OCI-M1 (cell line): ENCODE measurements at regions not wholly inside any gene's neighbourhood (a gene's known extent, or its start where the extent isn't known, plus 50 kb on each side); places are given as distances from the start of the nearest gene placed in this dataset.

ENCODE experiments used
- DNase-seq: peaks from one replicate; lab custom pipeline; 2025; lab: John Stamatoyannopoulos, UW

- DNase-seq, result no peak
Observed at GRCh38 chr13:44153496-44153895, 220.1 kb upstream of the SERP2 start.

GRCh38 chr13:44155422-44156293 is 218.0 kb upstream of the SERP2 start:
- no peak for DNase-seq

- no peak for DNase-seq
Observed at GRCh38 chr13:44156294-44156658, 217.3 kb upstream of the SERP2 start.

- DNase-seq, result no peak
Observed at GRCh38 chr13:44157606-44158005, 216.0 kb upstream of the SERP2 start.

- DNase-seq, result no peak
Observed at GRCh38 chr13:44158098-44158521, 215.5 kb upstream of the SERP2 start.

- no peak for DNase-seq
Observed at GRCh38 chr13:44158881-44159632, 214.6 kb upstream of the SERP2 start.

GRCh38 chr13:44159633-44160279 is 213.9 kb upstream of the SERP2 start:
- DNase-seq, result no peak

DNA sequence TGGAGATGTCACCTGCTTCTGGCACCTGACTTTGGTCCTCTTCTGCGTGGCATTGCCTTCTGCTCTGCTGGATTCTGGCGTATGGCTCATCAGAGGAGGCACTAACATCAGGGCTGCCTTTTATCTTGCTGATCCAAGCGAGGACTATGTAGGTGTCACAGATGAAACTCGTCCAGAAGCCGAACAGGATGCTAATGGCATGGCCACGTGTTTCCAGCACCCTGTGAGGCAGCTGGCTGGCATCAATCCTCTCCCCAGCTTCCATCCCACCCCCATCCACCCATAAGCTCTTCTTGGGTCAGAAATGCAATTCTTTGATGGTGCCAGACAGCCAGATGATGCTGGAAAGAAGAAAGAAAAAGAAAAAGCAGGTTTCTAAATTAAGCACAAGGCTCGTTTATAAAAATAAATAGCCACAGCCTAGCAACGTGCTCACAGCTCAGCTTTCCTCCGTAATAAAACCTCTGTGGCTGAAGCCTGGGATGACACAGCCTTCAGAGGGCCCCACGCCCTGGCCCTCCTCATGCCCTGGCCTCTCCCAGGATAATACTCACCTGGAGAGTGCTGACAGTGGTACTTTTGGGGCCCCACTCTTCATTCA is 212.9 kb upstream of the SERP2 start:
- DNase-seq, result no peak

- no peak for DNase-seq
Observed at GRCh38 chr13:44163108-44163507, 210.5 kb upstream of the SERP2 start.

- DNase-seq, result no peak
Observed at GRCh38 chr13:44165221-44165888, 208.3 kb upstream of the SERP2 start.

DNA sequence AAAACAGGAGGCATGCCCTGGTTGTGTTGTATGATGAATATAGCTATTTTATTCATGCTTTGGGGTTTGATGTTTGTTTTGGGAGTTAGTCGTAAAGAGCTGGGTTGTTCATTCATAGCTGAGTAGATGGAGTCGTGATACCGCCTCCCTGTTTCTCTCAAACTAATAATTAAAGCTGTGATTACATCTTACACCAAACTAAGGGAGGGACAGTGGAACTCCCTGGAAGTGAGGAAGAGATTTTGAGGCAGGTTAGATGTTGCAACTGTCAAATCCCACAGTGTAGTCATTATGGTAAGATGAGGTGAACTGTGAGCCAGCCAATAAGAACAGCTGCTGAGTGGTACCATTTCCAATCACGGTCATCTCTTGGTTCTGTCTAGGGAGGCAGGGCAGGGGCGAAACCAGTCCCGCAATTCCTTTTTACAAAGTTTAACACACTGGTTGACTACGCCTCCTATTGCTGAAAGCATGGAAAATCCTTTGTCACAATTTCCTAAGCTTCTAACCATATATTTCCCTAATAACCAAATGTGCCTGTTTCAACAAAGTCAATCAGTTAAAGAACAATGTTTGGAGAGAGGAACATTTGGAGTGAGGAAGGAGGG is 207.6 kb upstream of the SERP2 start:
- DNase-seq, result no peak

GRCh38 chr13:44169018-44169911 is 204.4 kb upstream of the SERP2 start:
- DNase-seq, result no peak

DNA sequence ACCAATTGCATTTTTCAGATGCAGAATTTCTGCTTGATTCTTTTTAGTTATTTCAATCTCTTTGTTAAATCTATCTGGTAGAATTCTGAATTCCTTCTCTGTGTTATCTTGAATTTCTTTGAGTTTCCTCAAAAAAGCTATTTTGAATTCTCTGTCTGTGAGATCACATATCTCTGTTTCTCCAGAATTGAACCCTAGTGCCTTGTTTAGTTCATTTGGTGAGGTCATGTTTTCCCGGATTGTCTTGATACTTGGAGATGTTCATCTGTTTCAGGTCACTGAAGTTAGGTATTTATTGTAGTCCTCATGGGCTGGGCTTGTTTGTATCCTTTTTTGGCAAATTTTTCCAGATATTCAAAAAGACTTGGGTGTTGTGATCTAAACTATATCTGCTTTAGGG is 202.9 kb upstream of the SERP2 start:
- no peak for DNase-seq

DNA sequence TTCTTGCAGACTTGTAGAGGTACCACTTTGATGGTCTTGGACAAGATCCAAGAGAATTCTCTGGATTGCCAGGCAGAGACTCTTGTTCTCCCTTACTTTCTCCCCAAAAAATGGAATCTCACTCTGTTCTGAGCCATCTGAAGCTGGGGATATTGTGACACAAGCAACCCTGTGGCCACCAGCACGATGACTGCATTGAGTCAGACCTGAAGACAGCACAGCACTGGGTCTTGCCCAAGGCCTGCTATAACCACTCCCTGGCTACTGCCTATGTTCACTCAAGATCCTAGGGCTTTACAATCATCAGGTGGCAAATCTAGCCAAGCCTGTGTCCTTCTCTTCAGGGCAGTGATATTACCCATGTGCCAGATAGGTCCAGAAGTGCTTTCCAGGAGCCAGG is 202.5 kb upstream of the SERP2 start:
- DNase-seq, result no peak

DNA sequence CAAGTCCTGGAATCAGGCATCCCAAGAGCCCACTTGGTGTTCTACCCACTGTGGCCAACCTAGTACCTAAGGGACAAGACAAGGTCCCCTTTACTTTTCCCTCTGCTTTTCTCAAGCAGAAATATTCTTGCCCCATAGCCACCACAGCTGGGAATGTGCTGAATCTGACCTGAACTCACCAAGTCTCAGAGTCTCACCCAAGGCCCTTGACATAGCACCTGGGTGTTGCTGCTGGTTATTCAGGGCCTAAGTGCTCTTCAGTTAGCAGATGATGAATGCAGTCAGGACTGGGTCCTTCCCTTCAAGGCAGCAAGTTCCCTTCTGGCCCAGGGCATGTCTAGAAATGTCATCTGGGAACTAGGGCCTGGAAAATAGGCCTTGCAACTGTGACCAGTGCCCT is 201.8 kb upstream of the SERP2 start:
- DNase-seq, result no peak

DNA sequence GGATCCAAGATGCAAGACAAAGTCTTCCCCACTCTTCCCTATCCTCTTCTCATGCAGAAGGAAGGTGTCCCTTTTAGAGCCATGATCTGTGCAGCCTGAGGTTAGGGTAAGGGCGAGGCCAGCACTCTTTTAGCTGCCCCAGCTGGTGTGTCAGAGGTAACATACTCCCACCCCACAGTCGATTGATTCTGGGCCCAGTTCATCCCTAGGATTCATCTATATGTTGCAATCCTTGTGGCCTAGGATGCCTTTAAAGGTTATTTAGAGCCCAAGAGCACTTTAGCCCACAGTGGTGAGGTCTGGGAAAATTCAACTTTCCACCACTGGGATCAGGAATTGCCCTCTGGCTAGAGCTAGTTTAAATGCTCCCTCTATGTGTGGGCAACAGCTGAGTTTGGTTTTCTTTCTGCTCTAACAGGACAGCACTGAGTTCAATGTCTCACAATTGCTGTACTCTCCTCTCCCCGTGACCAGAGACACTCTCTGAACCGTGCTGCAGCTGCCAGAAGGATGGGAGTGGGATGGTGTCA is 201.3 kb upstream of the SERP2 start:
- DNase-seq, result no peak

- peak; percentile 84 for DNase-seq
Observed at GRCh38 chr13:44174769-44175425, 198.7 kb upstream of the SERP2 start.

- DNase-seq, result no peak
Observed at GRCh38 chr13:44176173-44176572, 197.5 kb upstream of the SERP2 start.

DNA sequence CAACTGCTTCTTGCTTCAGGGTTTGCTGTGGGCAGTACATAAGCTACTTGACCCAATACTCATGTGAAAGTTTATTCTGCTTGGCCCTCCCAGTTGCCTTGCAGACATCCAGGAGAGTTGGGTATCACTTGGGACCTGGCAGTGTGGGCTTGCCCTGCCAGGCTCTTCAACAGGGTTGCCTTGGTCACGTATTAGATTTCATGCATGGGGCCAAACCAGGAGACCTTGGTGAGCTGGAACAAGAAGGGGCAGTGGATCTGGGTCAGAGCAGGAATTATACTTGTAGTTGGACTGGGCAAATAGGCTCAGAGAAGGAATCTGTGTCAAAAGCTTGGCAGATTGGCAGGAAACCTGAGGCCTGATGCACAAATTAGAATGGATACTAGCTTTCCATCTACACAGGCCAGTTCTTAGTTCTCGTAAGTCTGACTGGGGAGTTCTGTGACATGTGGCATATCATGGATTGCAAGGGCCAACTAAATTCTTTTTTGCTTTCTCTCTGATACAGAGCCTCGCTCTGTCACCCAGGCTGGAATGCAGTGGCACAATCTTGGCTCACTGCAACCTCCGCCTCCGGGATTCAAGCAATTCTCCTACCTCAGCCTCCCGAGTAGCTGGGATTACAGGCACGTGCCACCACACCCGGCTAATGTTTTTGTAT is 192.6 kb upstream of the SERP2 start:
- no peak for DNase-seq
